Naive thymus-derived CD4-positive, alpha-beta T cell (primary cell): ENCODE measurements at regions not wholly inside any gene's neighbourhood (a gene's known extent, or its start where the extent isn't known, plus 50 kb on each side); places are given as distances from the start of the nearest gene placed in this dataset.

Source experiments
- ATAC-seq: fragments of 150-1000 bp; cut with Tn5 transposase; 2 replicates; pipeline ENCODE4 v1.10.0; 2021; ENCODE audit warnings: mild to moderate bottlenecking, moderate library complexity
- CTCF ChIA-PET: fragments of 350-600 bp; sonication (Branson Sonifier 250); formaldehyde crosslinking; loops from one replicate; lab custom pipeline; 2021; ENCODE audit warnings: antibody characterized with exemption; lab: Charles Lee
- POLR2A ChIA-PET: fragments of 350-600 bp; sonication (Branson Sonifier 250); formaldehyde crosslinking; loops from one replicate; lab custom pipeline; 2021; ENCODE audit warnings: antibody characterized with exemption, inconsistent platforms; lab: Charles Lee
- DNase-seq, 9 donors: peaks; one replicate each; pipeline versions ENCODE4 v3.0.0 to v3.0.0-alpha.2; 2020 to 2022; ENCODE audit warnings: mixed read lengths in 1 of 9
- H3K27ac ChIP-seq: one replicate; pipeline ENCODE4 v1.7.0; 2013; ENCODE audit warnings: mild to moderate bottlenecking, low read depth, low read length, moderate library complexity
- H3K27me3 ChIP-seq, 2 donors: one replicate each; pipeline ENCODE4 v1.7.0; 2013; ENCODE audit warnings: low read length in 2 of 2, mild to moderate bottlenecking in 2 of 2, moderate library complexity in 2 of 2; ENCODE audit not compliant: control insufficient read depth in 2 of 2, insufficient read depth in 2 of 2
- H3K36me3 ChIP-seq, 3 experiments: 1 replicate in 2 of 3; 2 replicates in 1 of 3; pipeline ENCODE4 v1.7.0; 2013; ENCODE audit warnings: low read length in 3 of 3, mild to moderate bottlenecking in 3 of 3, moderate library complexity in 1 of 3; ENCODE audit not compliant: insufficient read depth in 3 of 3, control insufficient read depth in 2 of 3
- H3K4me1 ChIP-seq, 2 donors: one replicate each; pipeline ENCODE4 v1.7.0; 2013; ENCODE audit warnings: low read length in 2 of 2, mild to moderate bottlenecking in 2 of 2, moderate library complexity in 1 of 2; ENCODE audit not compliant: control insufficient read depth in 2 of 2, insufficient read depth in 2 of 2
- H3K4me3 ChIP-seq: 2 replicates; pipeline ENCODE4 v1.7.0; 2013; ENCODE audit warnings: mild to moderate bottlenecking, low read length
- H3K9me3 ChIP-seq, 3 experiments: 1 replicate in 2 of 3; 2 replicates in 1 of 3; pipeline ENCODE4 v1.7.0; 2013; ENCODE audit warnings: low read length in 3 of 3; ENCODE audit not compliant: control insufficient read depth in 2 of 3
- H3K27ac Mint-ChIP-seq, 9 donors: one replicate each; pipeline ENCODE4 v1.8.0; 2020 to 2022; ENCODE audit warnings: mixed read lengths in 9 of 9, mild to moderate bottlenecking in 8 of 9, moderate library complexity in 5 of 9, inconsistent platforms in 2 of 9
- H3K27me3 Mint-ChIP-seq, 5 donors: one replicate each; pipeline ENCODE4 v1.8.0; 2021 to 2022; ENCODE audit warnings: mixed read lengths in 5 of 5, mild to moderate bottlenecking in 1 of 5
- H3K36me3 Mint-ChIP-seq, 5 donors: one replicate each; pipeline ENCODE4 v1.8.0; 2020 to 2022; ENCODE audit warnings: mixed read lengths in 5 of 5, mild to moderate bottlenecking in 3 of 5, inconsistent platforms in 1 of 5
- H3K4me1 Mint-ChIP-seq, 7 donors: one replicate each; pipeline ENCODE4 v1.8.0; 2020 to 2022; ENCODE audit warnings: mixed read lengths in 7 of 7, mild to moderate bottlenecking in 3 of 7, inconsistent platforms in 1 of 7
- H3K4me3 Mint-ChIP-seq, 10 donors: one replicate each; pipeline ENCODE4 v1.8.0; 2020 to 2022; ENCODE audit warnings: mild to moderate bottlenecking in 10 of 10, mixed read lengths in 10 of 10, moderate library complexity in 6 of 10, inconsistent platforms in 2 of 10
- H3K9me3 Mint-ChIP-seq, 11 donors: one replicate each; pipeline ENCODE4 v1.8.0; 2020 to 2022; ENCODE audit warnings: mixed read lengths in 11 of 11, mild to moderate bottlenecking in 4 of 11, inconsistent platforms in 1 of 11, moderate library complexity in 1 of 11
- intact Hi-C, 2 donors: fragments of 100-400 bp; cut with micrococcal nuclease; formaldehyde crosslinking; loops; one replicate each; pipeline ENCODE4 v1.15.1; 2023

DNA sequence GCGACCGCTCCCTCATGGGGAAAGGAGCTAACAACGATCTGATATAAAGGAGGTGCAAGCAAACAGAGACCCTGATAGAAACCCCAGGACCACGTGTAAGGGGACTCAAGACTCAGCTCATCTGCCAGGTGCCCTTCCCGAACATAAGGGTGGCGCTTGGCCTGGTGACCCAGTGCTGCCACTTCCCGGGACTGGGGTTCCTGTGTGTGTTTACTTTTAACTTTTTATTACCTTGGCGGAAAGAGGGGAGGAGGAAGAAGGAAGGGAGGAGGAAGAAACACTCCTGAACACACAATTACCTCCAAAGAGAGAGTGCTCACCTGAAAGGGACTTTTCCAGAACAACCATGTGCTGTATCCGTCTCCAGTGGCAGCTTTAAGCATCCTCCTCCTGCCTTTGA lies 56.5 kb upstream of the EDAR start:
- peaks cover 5 to 58% (median 46%) of the 10 kb centered on the region in 7 donors for H3K4me1 Mint-ChIP-seq
- H3K27ac Mint-ChIP-seq = peak overlapping the region in 6 of 9 donors; percentile 15 to 85 (median 62)
- ChIA-PET CTCF (no interaction called here), POLR2A (interaction anchor here (0.9 to 1.4 kb wide), 3 partner anchors 10 to 14 kb away, joined by 4 to 8 read pairs (median 6); no protein-coding TSS in a partner anchor)
- no peaks in the 10 kb centered on the region for H3K36me3 Mint-ChIP-seq
- peaks cover 0 to 23% of the 10 kb centered on the region in 2 donors for H3K4me1 ChIP-seq
- intact Hi-C loops = no loop called here
- peaks cover 0 to 2% (median 0%) of the 10 kb centered on the region in 5 donors for H3K27me3 Mint-ChIP-seq
- H3K27ac ChIP-seq = no peak overlapping the region
- peak overlapping the region in 6 of 10 donors; percentile 13 to 58 (median 38) for H3K4me3 Mint-ChIP-seq
- ATAC-seq (no peak), DNase-seq (no peak)
- H3K9me3 Mint-ChIP-seq = no peaks in the 10 kb centered on the region
- no peaks in the 10 kb centered on the region for H3K9me3 ChIP-seq
- H3K36me3 ChIP-seq = no peaks in the 10 kb centered on the region
- no peaks in the 10 kb centered on the region for H3K27me3 ChIP-seq
- no peak overlapping the region for H3K4me3 ChIP-seq

DNA sequence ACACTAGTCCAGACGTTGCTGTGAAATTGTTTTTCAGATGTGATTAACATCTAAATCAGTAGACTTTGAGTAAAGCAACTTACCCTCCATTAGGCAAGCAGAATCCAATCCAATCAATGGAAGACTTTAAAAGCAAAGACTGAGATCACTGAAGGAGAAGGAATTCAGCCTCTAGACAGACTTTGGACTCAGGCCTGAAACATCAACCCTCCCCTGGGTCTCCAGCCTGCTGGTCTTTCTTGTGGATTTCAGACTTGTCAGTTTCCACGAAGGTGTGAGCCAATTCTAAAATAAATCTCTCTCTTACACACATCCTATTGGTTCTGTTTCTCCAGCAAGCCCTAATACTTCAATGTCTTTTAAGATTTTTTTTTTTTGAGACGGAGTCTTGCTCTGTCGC lies 50.0 kb upstream of the EDAR start:
- Histone ChIP-seq H3K9me3 (no peaks in the 10 kb centered on the region), H3K4me3 (no peak overlapping the region), H3K27ac (no peak overlapping the region), H3K36me3 (no peaks in the 10 kb centered on the region), H3K27me3 (no peaks in the 10 kb centered on the region), H3K4me1 (peaks cover 11 to 21% of the 10 kb centered on the region in 2 donors)
- peaks cover 0 to 1% (median 0%) of the 10 kb centered on the region in 5 donors for H3K27me3 Mint-ChIP-seq
- POLR2A ChIA-PET = interaction anchor here (1.3 to 1.6 kb wide), 2 partner anchors 9 to 10 kb away, joined by 4 read pairs; no protein-coding TSS in a partner anchor
- H3K36me3 Mint-ChIP-seq = peaks cover 0 to 2% (median 0%) of the 10 kb centered on the region in 5 donors
- CTCF ChIA-PET = interaction anchor here (0.7 kb wide), 1 partner anchor 10 kb away, joined by 3 read pairs; no protein-coding TSS in a partner anchor
- intact Hi-C loops = loop anchor here in 1 of 2 donors (10.0 kb wide), 1 partner anchor 504 kb away; the partner anchor contains the start of gene LIMS1
- H3K9me3 Mint-ChIP-seq = peaks cover 0 to 2% (median 0%) of the 10 kb centered on the region in 11 donors
- peak overlapping the region in 1 of 9 donors; percentile 24 for H3K27ac Mint-ChIP-seq
- no peak for ATAC-seq
- peaks cover 2 to 65% (median 54%) of the 10 kb centered on the region in 7 donors for H3K4me1 Mint-ChIP-seq
- DNase-seq = no peak
- no peak overlapping the region for H3K4me3 Mint-ChIP-seq
